Fibroblast of skin of right quadriceps (primary cell): ENCODE measurements at regions not wholly inside any gene's neighbourhood (a gene's known extent, or its start where the extent isn't known, plus 50 kb on each side); places are given as distances from the start of the nearest gene placed in this dataset.
"Not testable (repeated sequence)": the region's sequence is repeated elsewhere in the genome, so short reads cannot be mapped to it uniquely, and the experiment has no call there.

Experiments used
- DNase-seq: peaks from one replicate; pipeline ENCODE4 v3.0.0-alpha.2; 2013

- DNase-seq = no peak
These were observed 938.5 kb upstream of the ACO1 start for GRCh38 chr9:31445960-31446359.

- DNase-seq = no peak
These were observed 917.4 kb upstream of the ACO1 start for GRCh38 chr9:31467075-31467474.

- DNase-seq = no peak
These were observed 914.4 kb upstream of the ACO1 start for GRCh38 chr9:31470051-31470450.

GRCh38 chr9:31471010-31471409 is 913.4 kb upstream of the ACO1 start:
- DNase-seq = no peak

GRCh38 chr9:31486630-31487029 is 897.8 kb upstream of the ACO1 start:
- no peak for DNase-seq

- no peak for DNase-seq
These were observed 893.8 kb upstream of the ACO1 start for GRCh38 chr9:31490551-31491106.

GRCh38 chr9:31492229-31492628 is 892.2 kb upstream of the ACO1 start:
- DNase-seq = no peak

- no peak for DNase-seq
These were observed 884.0 kb upstream of the ACO1 start for GRCh38 chr9:31500422-31500821.

GRCh38 chr9:31519011-31519410 is 865.4 kb upstream of the ACO1 start:
- no peak for DNase-seq

GRCh38 chr9:31519424-31519823 is 865.0 kb upstream of the ACO1 start:
- DNase-seq = no peak

GRCh38 chr9:31519826-31520225 is 864.6 kb upstream of the ACO1 start:
- DNase-seq = no peak

- DNase-seq = no peak
These were observed 864.0 kb upstream of the ACO1 start for GRCh38 chr9:31520301-31521085.

- no peak for DNase-seq
These were observed 848.8 kb upstream of the ACO1 start for GRCh38 chr9:31535651-31536050.

GRCh38 chr9:31536471-31536870 is 848.0 kb upstream of the ACO1 start:
- no peak for DNase-seq

GRCh38 chr9:31541721-31542281 is 842.6 kb upstream of the ACO1 start:
- no peak for DNase-seq

GRCh38 chr9:31542384-31543055 is 841.9 kb upstream of the ACO1 start:
- peak; percentile 15 for DNase-seq

- no peak for DNase-seq
These were observed 829.5 kb upstream of the ACO1 start for GRCh38 chr9:31554941-31555340.

- DNase-seq = no peak
These were observed 827.6 kb upstream of the ACO1 start for GRCh38 chr9:31556667-31557463.

- DNase-seq = not testable (repeated sequence)
These were observed 812.3 kb upstream of the ACO1 start for GRCh38 chr9:31572190-31572589.

- no peak for DNase-seq
These were observed 810.9 kb upstream of the ACO1 start for GRCh38 chr9:31573561-31573960.

- peak; percentile 5 for DNase-seq
These were observed 810.3 kb upstream of the ACO1 start for GRCh38 chr9:31574006-31574765.

GRCh38 chr9:31582071-31582470 is 802.4 kb upstream of the ACO1 start:
- no peak for DNase-seq
